Loucy (cell line): ENCODE measurements at regions not wholly inside any gene's neighbourhood (a gene's known extent, or its start where the extent isn't known, plus 50 kb on each side); places are given as distances from the start of the nearest gene placed in this dataset.

ENCODE experiments used
- H2AFZ ChIP-seq: fragments of 200-600 bp; sonication (generic); 2 replicates; pipeline ENCODE4 v1.6.0; 2016; ENCODE audit warnings: antibody characterized with exemption, mild to moderate bottlenecking, low read length, moderate library complexity
- H3F3A ChIP-seq: fragments of 200-600 bp; 2 replicates; pipeline ENCODE4 v1.6.0; 2016; ENCODE audit warnings: antibody characterized with exemption, low read depth, mild to moderate bottlenecking
- H3K27me3 ChIP-seq: fragments of 200-600 bp; sonication (generic); 2 replicates; pipeline ENCODE4 v1.6.1; 2014; ENCODE audit warnings: low read length, mild to moderate bottlenecking; ENCODE audit not compliant: insufficient read depth, poor library complexity, severe bottlenecking
- H3K36me3 ChIP-seq: fragments of 200-600 bp; sonication (generic); 2 replicates; pipeline ENCODE4 v1.6.1; 2016; ENCODE audit warnings: low read length; ENCODE audit not compliant: insufficient read depth
- H3K4me1 ChIP-seq: fragments of 200-600 bp; sonication (generic); 2 replicates; pipeline ENCODE4 v1.5.1; 2014; ENCODE audit warnings: low read length, mild to moderate bottlenecking; ENCODE audit not compliant: insufficient read depth, poor library complexity, severe bottlenecking
- H3K4me2 ChIP-seq: fragments of 200-600 bp; sonication (generic); 2 replicates; pipeline ENCODE4 v1.6.0; 2014; ENCODE audit warnings: antibody characterized with exemption, low read length, low read depth, mild to moderate bottlenecking; ENCODE audit not compliant: poor library complexity, severe bottlenecking
- H3K4me3 ChIP-seq: fragments of 200-600 bp; sonication (generic); 2 replicates; pipeline ENCODE4 v1.5.1; 2014; ENCODE audit warnings: low read length, mild to moderate bottlenecking, mixed read lengths; ENCODE audit not compliant: poor library complexity, severe bottlenecking
- H3K79me2 ChIP-seq: fragments of 200-600 bp; sonication (generic); 2 replicates; pipeline ENCODE4 v1.6.1; 2014; ENCODE audit warnings: low read length; ENCODE audit not compliant: insufficient read depth
- H3K9ac ChIP-seq: fragments of 200-600 bp; sonication (generic); 2 replicates; pipeline ENCODE4 v1.6.0; 2014; ENCODE audit warnings: mild to moderate bottlenecking, low read depth, low read length, moderate library complexity; ENCODE audit not compliant: poor library complexity, severe bottlenecking
- H3K9me2 ChIP-seq: fragments of 200-600 bp; sonication (generic); replicated peaks from 2 replicates; pipeline ENCODE4 v1.6.1; 2016; ENCODE audit warnings: low read depth, low read length, mixed read lengths
- H3K9me3 ChIP-seq: fragments of 200-600 bp; sonication (generic); 2 replicates; pipeline ENCODE4 v1.6.1; 2014; ENCODE audit warnings: mild to moderate bottlenecking, antibody characterized with exemption, low read length, low read depth; ENCODE audit not compliant: insufficient read depth
- H4K20me1 ChIP-seq: fragments of 200-600 bp; sonication (generic); 2 replicates; pipeline ENCODE4 v1.6.0; 2014; ENCODE audit warnings: antibody characterized with exemption, low read length, mild to moderate bottlenecking; ENCODE audit not compliant: insufficient read depth, poor library complexity, severe bottlenecking
- EZH2phosphoT487 ChIP-seq: fragments of 200-600 bp; IDR thresholded peaks from 2 replicates; pipeline ENCODE4 v1.6.1; 2018; ENCODE audit warnings: antibody characterized with exemption, mild to moderate bottlenecking, moderate library complexity, borderline replicate concordance
- TF ChIP-seq, protein P1 (sequence below): fragments of 200-600 bp; sonication (generic); conservative IDR thresholded peaks from 2 replicates; pipeline ENCODE4 v1.5.1; 2014; ENCODE audit warnings: mild to moderate bottlenecking, antibody characterized with exemption, low read length

- Histone ChIP-seq H3K4me2 (no peak overlapping the region), H3K4me1 (no peaks in the 10 kb centered on the region), H3K79me2 (no peaks in the 10 kb centered on the region), H3K9me3 (no peaks in the 10 kb centered on the region), H3K27me3 (no peaks in the 10 kb centered on the region), H4K20me1 (no peaks in the 10 kb centered on the region), H2AFZ (no peak overlapping the region), H3K9ac (no peak overlapping the region), H3F3A (no peaks in the 10 kb centered on the region), H3K9me2 (no peaks in the 10 kb centered on the region), H3K36me3 (no peaks in the 10 kb centered on the region), H3K4me3 (no peak overlapping the region)
- TF ChIP-seq EZH2phosphoT487: no peak
- TF ChIP-seq, protein P1, sequence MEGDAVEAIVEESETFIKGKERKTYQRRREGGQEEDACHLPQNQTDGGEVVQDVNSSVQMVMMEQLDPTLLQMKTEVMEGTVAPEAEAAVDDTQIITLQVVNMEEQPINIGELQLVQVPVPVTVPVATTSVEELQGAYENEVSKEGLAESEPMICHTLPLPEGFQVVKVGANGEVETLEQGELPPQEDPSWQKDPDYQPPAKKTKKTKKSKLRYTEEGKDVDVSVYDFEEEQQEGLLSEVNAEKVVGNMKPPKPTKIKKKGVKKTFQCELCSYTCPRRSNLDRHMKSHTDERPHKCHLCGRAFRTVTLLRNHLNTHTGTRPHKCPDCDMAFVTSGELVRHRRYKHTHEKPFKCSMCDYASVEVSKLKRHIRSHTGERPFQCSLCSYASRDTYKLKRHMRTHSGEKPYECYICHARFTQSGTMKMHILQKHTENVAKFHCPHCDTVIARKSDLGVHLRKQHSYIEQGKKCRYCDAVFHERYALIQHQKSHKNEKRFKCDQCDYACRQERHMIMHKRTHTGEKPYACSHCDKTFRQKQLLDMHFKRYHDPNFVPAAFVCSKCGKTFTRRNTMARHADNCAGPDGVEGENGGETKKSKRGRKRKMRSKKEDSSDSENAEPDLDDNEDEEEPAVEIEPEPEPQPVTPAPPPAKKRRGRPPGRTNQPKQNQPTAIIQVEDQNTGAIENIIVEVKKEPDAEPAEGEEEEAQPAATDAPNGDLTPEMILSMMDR: no peak
These were observed 828.8 kb downstream of the TMTC2 start for GRCh38 chr12:83515306-83516026.

DNA sequence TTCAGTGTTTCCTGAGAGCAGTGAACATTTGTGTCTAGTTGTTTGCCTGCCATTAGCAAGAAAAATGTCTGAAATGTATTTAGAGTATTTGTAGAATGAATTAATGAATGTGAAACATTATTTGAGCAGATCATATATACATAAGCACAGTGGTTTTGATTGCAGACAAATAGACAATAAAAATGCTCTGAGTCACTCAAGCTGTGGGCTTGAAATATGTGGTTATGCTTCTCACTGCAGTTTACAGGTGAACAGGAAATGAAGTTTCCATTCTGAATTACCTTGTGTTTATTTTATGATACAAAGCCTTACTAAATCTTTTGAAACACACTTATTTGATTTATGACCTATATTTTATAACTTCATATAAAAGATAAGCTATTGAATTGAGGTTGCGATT, 827.7 kb downstream of the TMTC2 start:
- no peaks in the 10 kb centered on the region for H3K36me3 ChIP-seq
- no peaks in the 10 kb centered on the region for H4K20me1 ChIP-seq
- no peak overlapping the region for H3K4me3 ChIP-seq
- H3K9me3 ChIP-seq: no peaks in the 10 kb centered on the region
- no peaks in the 10 kb centered on the region for H3K79me2 ChIP-seq
- H3K9ac ChIP-seq: no peak overlapping the region
- TF ChIP-seq, protein P1: no peak
- no peak for TF ChIP-seq EZH2phosphoT487
- H3F3A ChIP-seq: no peaks in the 10 kb centered on the region
- no peak overlapping the region for H2AFZ ChIP-seq
- no peaks in the 10 kb centered on the region for H3K27me3 ChIP-seq
- no peaks in the 10 kb centered on the region for H3K9me2 ChIP-seq
- H3K4me1 ChIP-seq: no peaks in the 10 kb centered on the region
- H3K4me2 ChIP-seq: no peak overlapping the region

DNA sequence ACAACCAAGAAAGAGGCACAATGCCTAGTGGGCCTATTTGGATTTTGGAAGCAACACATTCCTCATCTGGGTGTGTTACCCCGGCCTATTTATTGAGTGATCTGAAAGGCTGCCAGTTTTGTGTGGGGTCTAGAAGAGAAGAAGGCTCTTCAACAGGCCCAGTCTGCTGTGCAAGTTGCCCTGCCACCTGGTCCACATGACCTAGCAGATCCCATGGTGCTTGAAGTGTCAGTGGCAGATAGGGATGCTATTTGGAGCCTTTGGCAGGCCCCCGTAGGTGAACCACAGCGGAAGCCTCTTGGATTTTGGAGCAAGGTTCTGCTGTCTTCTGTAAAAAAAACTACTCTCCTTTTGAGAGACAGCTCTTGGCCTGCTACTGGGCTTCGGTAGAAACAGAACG, 820.1 kb downstream of the TMTC2 start:
- Histone ChIP-seq H3K9ac (no peak overlapping the region), H3K4me2 (no peak overlapping the region), H3F3A (no peaks in the 10 kb centered on the region), H3K9me2 (no peaks in the 10 kb centered on the region), H2AFZ (no peak overlapping the region), H3K4me1 (no peaks in the 10 kb centered on the region), H3K36me3 (no peaks in the 10 kb centered on the region), H3K27me3 (no peaks in the 10 kb centered on the region), H3K79me2 (no peaks in the 10 kb centered on the region), H4K20me1 (no peaks in the 10 kb centered on the region), H3K9me3 (no peaks in the 10 kb centered on the region), H3K4me3 (no peak overlapping the region)
- TF ChIP-seq, protein P1: no peak
- no peak for TF ChIP-seq EZH2phosphoT487
